Right renal pelvis (tissue), 4 donors: ENCODE measurements at regions not wholly inside any gene's neighbourhood (a gene's known extent, or its start where the extent isn't known, plus 50 kb on each side); places are given as distances from the start of the nearest gene placed in this dataset.

Source experiments
- DNase-seq, 4 donors: peaks; one replicate each; pipeline ENCODE4 v3.0.0-alpha.2; 2013; ENCODE audit warnings: low read depth in 4 of 4, low spot score in 3 of 4, missing footprints in 1 of 4

GRCh38 chr5:104789366-104789765 lies 1226.8 kb upstream of the NUDT12 start:
- no peak for DNase-seq

- no peak for DNase-seq
Measured at GRCh38 chr5:104785097-104785496, 1222.5 kb upstream of the NUDT12 start.

GRCh38 chr5:104774372-104774771 lies 1211.8 kb upstream of the NUDT12 start:
- no peak for DNase-seq

- DNase-seq = no peak
Measured at GRCh38 chr5:104764197-104764596, 1201.6 kb upstream of the NUDT12 start.

- no peak for DNase-seq
Measured at GRCh38 chr5:104763216-104763615, 1200.6 kb upstream of the NUDT12 start.

- no peak for DNase-seq
Measured at GRCh38 chr5:104757915-104758314, 1195.3 kb upstream of the NUDT12 start.

- DNase-seq = no peak
Measured at GRCh38 chr5:104755806-104756205, 1193.2 kb upstream of the NUDT12 start.

GRCh38 chr5:104754311-104754995 lies 1191.9 kb upstream of the NUDT12 start:
- no peak for DNase-seq

- DNase-seq = no peak
Measured at GRCh38 chr5:104751969-104752368, 1189.4 kb upstream of the NUDT12 start.

GRCh38 chr5:104739905-104740304 lies 1177.3 kb upstream of the NUDT12 start:
- DNase-seq = no peak

- no peak for DNase-seq
Measured at GRCh38 chr5:104739503-104739902, 1176.9 kb upstream of the NUDT12 start.

GRCh38 chr5:104736073-104736472 lies 1173.5 kb upstream of the NUDT12 start:
- no peak for DNase-seq

GRCh38 chr5:104734046-104734445 lies 1171.5 kb upstream of the NUDT12 start:
- DNase-seq = no peak

- no peak for DNase-seq
Measured at GRCh38 chr5:104733063-104733669, 1170.6 kb upstream of the NUDT12 start.

- no peak for DNase-seq
Measured at GRCh38 chr5:104731331-104731730, 1168.7 kb upstream of the NUDT12 start.

GRCh38 chr5:104708027-104708426 lies 1145.4 kb upstream of the NUDT12 start:
- no peak for DNase-seq

GRCh38 chr5:104706600-104706999 lies 1144.0 kb upstream of the NUDT12 start:
- no peak for DNase-seq

GRCh38 chr5:104702212-104702611 lies 1139.6 kb upstream of the NUDT12 start:
- DNase-seq = no peak

- DNase-seq = no peak
Measured at GRCh38 chr5:104699438-104699837, 1136.8 kb upstream of the NUDT12 start.

- DNase-seq = no peak
Measured at GRCh38 chr5:104661256-104661655, 1098.7 kb upstream of the NUDT12 start.

GRCh38 chr5:104659497-104659896 lies 1096.9 kb upstream of the NUDT12 start:
- DNase-seq = no peak

- DNase-seq = no peak
Measured at GRCh38 chr5:104652271-104652861, 1089.8 kb upstream of the NUDT12 start.
